Keratinocyte (primary cell): ENCODE measurements at regions not wholly inside any gene's neighbourhood (a gene's known extent, or its start where the extent isn't known, plus 50 kb on each side); places are given as distances from the start of the nearest gene placed in this dataset.

Experiments used
- DNase-seq: peaks from one replicate; pipeline ENCODE4 v3.0.0-alpha.2; 2011; ENCODE audit warnings: low read depth, missing footprints, low spot score
- FAIRE-seq: peaks from 2 replicates; lab custom pipeline; 2011; peaks lifted over from hg19 to GRCh38; lab: Jason Lieb, UNC
- H2AFZ ChIP-seq: 2 replicates; pipeline ENCODE4 v1.6.0; 2012; ENCODE audit warnings: low read length, control low read depth, inconsistent platforms; ENCODE audit not compliant: control insufficient read depth
- H3K27ac ChIP-seq: 2 replicates; pipeline ENCODE4 v1.5.1; 2011; ENCODE audit warnings: low read length; ENCODE audit not compliant: control insufficient read depth, insufficient read depth
- H3K27me3 ChIP-seq: 3 replicates; pipeline ENCODE4 v1.6.0; 2011; ENCODE audit warnings: low read length; ENCODE audit not compliant: control insufficient read depth, insufficient read depth; ENCODE audit errors: extremely low read depth
- H3K36me3 ChIP-seq, 2 experiments: 2 replicates in 1 of 2; 3 replicates in 1 of 2; pipeline ENCODE4 v1.5.1; 2011; ENCODE audit warnings: low read length in 2 of 2, mild to moderate bottlenecking in 1 of 2; ENCODE audit not compliant: control insufficient read depth in 2 of 2, insufficient read depth in 2 of 2; ENCODE audit errors: extremely low read depth in 1 of 2
- H3K4me1 ChIP-seq: 3 replicates; pipeline ENCODE4 v1.5.1; 2011; ENCODE audit warnings: low read length; ENCODE audit not compliant: control insufficient read depth, insufficient read depth; ENCODE audit errors: extremely low read depth
- H3K4me2 ChIP-seq: 3 replicates; pipeline ENCODE4 v1.6.0; 2011; ENCODE audit warnings: low read depth, low read length; ENCODE audit not compliant: control insufficient read depth, insufficient read depth; ENCODE audit errors: extremely low read depth
- H3K4me3 ChIP-seq, 3 experiments: fragments of 200-600 bp in 1 of 3; sonication (generic) in 1 of 3; 2 replicates in 2 of 3; 3 replicates in 1 of 3; pipeline ENCODE4 v1.5.1; 2011 to 2016; ENCODE audit warnings: low read length in 3 of 3, mild to moderate bottlenecking in 3 of 3, control low read depth in 2 of 3, inconsistent platforms in 1 of 3, low read depth in 1 of 3, mixed read lengths in 1 of 3, mixed run types in 1 of 3, moderate library complexity in 1 of 3; ENCODE audit not compliant: control insufficient read depth in 2 of 3, insufficient read depth in 2 of 3; ENCODE audit errors: extremely low read depth in 1 of 3
- H3K79me2 ChIP-seq: 2 replicates; pipeline ENCODE4 v1.6.0; 2012; ENCODE audit warnings: low read length; ENCODE audit not compliant: control insufficient read depth, insufficient read depth
- H3K9ac ChIP-seq: 3 replicates; pipeline ENCODE4 v1.6.0; 2011; ENCODE audit warnings: low read length; ENCODE audit not compliant: control insufficient read depth, insufficient read depth; ENCODE audit errors: extremely low read depth
- H3K9me1 ChIP-seq: 3 replicates; pipeline ENCODE4 v1.6.0; 2011; ENCODE audit warnings: low read length; ENCODE audit not compliant: control insufficient read depth, insufficient read depth; ENCODE audit errors: extremely low read depth
- H3K9me3 ChIP-seq: 2 replicates; pipeline ENCODE4 v1.5.1; 2012; ENCODE audit warnings: low read depth, low read length; ENCODE audit not compliant: control insufficient read depth
- H4K20me1 ChIP-seq: 3 replicates; pipeline ENCODE4 v1.6.0; 2011; ENCODE audit warnings: low read length; ENCODE audit not compliant: control insufficient read depth, insufficient read depth; ENCODE audit errors: extremely low read depth
- CTCF ChIP-seq, 3 experiments: IDR thresholded peaks in 1 of 3; conservative IDR thresholded peaks in 1 of 3; optimal IDR thresholded peaks in 1 of 3; 2 replicates in 2 of 3; 3 replicates in 1 of 3; pipeline versions ENCODE3 to v1.5.1; 2011; ENCODE audit warnings: low read length in 3 of 3, mild to moderate bottlenecking in 3 of 3, moderate library complexity in 2 of 3, control low read depth in 1 of 3, inconsistent platforms in 1 of 3; ENCODE audit not compliant: insufficient read depth in 2 of 3; ENCODE audit errors: extremely low read depth in 1 of 3
- EZH2 ChIP-seq: IDR thresholded peaks from one replicate; pipeline ENCODE4 v1.6.1; 2012; ENCODE audit warnings: inconsistent platforms, mild to moderate bottlenecking, low read length, moderate library complexity
- dilution Hi-C: fragments of 300-500 bp; cut with MboI; formaldehyde crosslinking; loops from one replicate; pipeline ENCODE4 v1.7.0; 2020; ENCODE audit warnings: low sequenced_read_pairs; ENCODE audit not compliant: extremely low pct_ligation_motif_present

GRCh38 chr5:111635916-111636570 is 121.0 kb downstream of the NREP start:
- H3K36me3 ChIP-seq: no peaks in the 10 kb centered on the region
- no peak overlapping the region for H3K4me3 ChIP-seq
- no peaks in the 10 kb centered on the region for H3K79me2 ChIP-seq
- no peaks in the 10 kb centered on the region for H3K9me1 ChIP-seq
- H3K27ac ChIP-seq: no peak overlapping the region
- H3K4me2 ChIP-seq: no peak overlapping the region
- DNase-seq (no peak), FAIRE-seq (no peak)
- H4K20me1 ChIP-seq: no peaks in the 10 kb centered on the region
- H3K9me3 ChIP-seq: peaks cover 2% of the 10 kb centered on the region
- TF ChIP-seq CTCF (optimal IDR thresholded peaks at IDR 0.05 in 1 of 3, IDR thresholded peaks at IDR 0.05 in 1 of 3, conservative IDR thresholded peaks at IDR 0.05 in 1 of 3; ENCODE audit: extremely low read depth in 1 of 3, insufficient read depth in 2 of 3, low read length in 3 of 3) (no peak), EZH2 (no peak)
- H3K27me3 ChIP-seq: no peaks in the 10 kb centered on the region
- H3K9ac ChIP-seq: no peak overlapping the region
- peaks cover 3% of the 10 kb centered on the region for H3K4me1 ChIP-seq
- H2AFZ ChIP-seq: no peak overlapping the region
- dilution Hi-C loops: no loop called here

GRCh38 chr5:111635151-111635902 is 121.7 kb downstream of the NREP start:
- H3K4me2 ChIP-seq: no peak overlapping the region
- H3K79me2 ChIP-seq: no peaks in the 10 kb centered on the region
- FAIRE-seq: no peak
- H3K9me1 ChIP-seq: no peaks in the 10 kb centered on the region
- H4K20me1 ChIP-seq: no peaks in the 10 kb centered on the region
- no peaks in the 10 kb centered on the region for H3K27me3 ChIP-seq
- H3K36me3 ChIP-seq: no peaks in the 10 kb centered on the region
- no peak overlapping the region for H3K9ac ChIP-seq
- H3K4me1 ChIP-seq: no peaks in the 10 kb centered on the region
- dilution Hi-C loops: no loop called here
- H2AFZ ChIP-seq: peak overlapping the region; percentile 9
- H3K4me3 ChIP-seq: no peak overlapping the region
- TF ChIP-seq EZH2 (no peak), CTCF (optimal IDR thresholded peaks at IDR 0.05 in 1 of 3, IDR thresholded peaks at IDR 0.05 in 1 of 3, conservative IDR thresholded peaks at IDR 0.05 in 1 of 3; ENCODE audit: extremely low read depth in 1 of 3, insufficient read depth in 2 of 3, low read length in 3 of 3) (no peak)
- peaks cover 2% of the 10 kb centered on the region for H3K9me3 ChIP-seq
- no peak overlapping the region for H3K27ac ChIP-seq
- no peak for DNase-seq
